ENCODE measurements at regions not wholly inside any gene's neighbourhood (a gene's known extent, or its start where the extent isn't known, plus 50 kb on each side); places are given as distances from the start of the nearest gene placed in this dataset.

GRCh38 chr6:4717856-4718255, 58.3 kb upstream of the CDYL start:
- H3K4me2 ChIP-seq (ENCODE audit: low read length) = no peak overlapping the region
- H3K27me3 ChIP-seq (ENCODE audit: low read depth, low read length) = no peaks in the 10 kb centered on the region
- no peaks in the 10 kb centered on the region for H3K79me2 ChIP-seq (ENCODE audit: low read length)
- no peak overlapping the region for H3K27ac ChIP-seq (ENCODE audit: low read length)
- H4K20me1 ChIP-seq (ENCODE audit: insufficient read depth, low read length) = no peaks in the 10 kb centered on the region
- no peak overlapping the region for H2AFZ ChIP-seq (ENCODE audit: low read depth, low read length)
- H3K9ac ChIP-seq (ENCODE audit: low read length) = no peak overlapping the region
- no peaks in the 10 kb centered on the region for H3K9me3 ChIP-seq (ENCODE audit: insufficient read depth, low read length)
- TF ChIP-seq CTCF (IDR thresholded peaks at IDR 0.05; ENCODE audit: low read depth, low read length) (no peak), EZH2phosphoT487 (IDR thresholded peaks at IDR 0.05; ENCODE audit: low read depth) (no peak)
- no peaks in the 10 kb centered on the region for H3K4me1 ChIP-seq (ENCODE audit: low read length)
- H3K36me3 ChIP-seq (replicated peaks; ENCODE audit: low read depth, low read length) = no peaks in the 10 kb centered on the region
- no peak overlapping the region for H3K4me3 ChIP-seq (ENCODE audit: low read length)

DNA sequence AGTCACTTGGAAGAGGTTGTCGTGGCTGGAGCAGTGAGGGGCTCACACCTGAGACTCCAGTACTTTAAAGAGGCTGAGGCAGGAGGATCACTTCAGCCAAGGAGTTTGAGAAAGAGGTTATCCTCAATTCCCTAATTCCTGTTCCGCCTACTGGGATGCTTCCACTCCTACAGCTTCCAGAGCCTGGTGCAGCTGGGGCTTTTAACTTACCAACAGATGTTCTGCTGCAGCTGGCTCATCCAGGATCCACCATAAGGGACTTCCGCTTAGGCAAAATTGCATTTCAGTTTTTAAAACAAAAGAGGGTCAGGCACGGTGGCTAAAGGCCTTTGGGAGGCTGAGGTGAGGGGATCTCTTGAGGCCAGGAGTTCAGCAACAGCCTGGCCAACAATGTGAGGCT, 59.1 kb upstream of the CDYL start:
- H2AFZ ChIP-seq (ENCODE audit: low read depth, low read length) = no peak overlapping the region
- no peak overlapping the region for H3K27ac ChIP-seq (ENCODE audit: low read length)
- H3K4me2 ChIP-seq (ENCODE audit: low read length) = no peak overlapping the region
- no peaks in the 10 kb centered on the region for H3K4me1 ChIP-seq (ENCODE audit: low read length)
- H3K27me3 ChIP-seq (ENCODE audit: low read depth, low read length) = no peaks in the 10 kb centered on the region
- no peak overlapping the region for H3K9ac ChIP-seq (ENCODE audit: low read length)
- no peak overlapping the region for H3K4me3 ChIP-seq (ENCODE audit: low read length)
- no peaks in the 10 kb centered on the region for H3K9me3 ChIP-seq (ENCODE audit: insufficient read depth, low read length)
- no peaks in the 10 kb centered on the region for H3K79me2 ChIP-seq (ENCODE audit: low read length)
- TF ChIP-seq EZH2phosphoT487 (IDR thresholded peaks at IDR 0.05; ENCODE audit: low read depth) (no peak), CTCF (IDR thresholded peaks at IDR 0.05; ENCODE audit: low read depth, low read length) (no peak)
- H4K20me1 ChIP-seq (ENCODE audit: insufficient read depth, low read length) = no peaks in the 10 kb centered on the region
- no peaks in the 10 kb centered on the region for H3K36me3 ChIP-seq (replicated peaks; ENCODE audit: low read depth, low read length)

- H2AFZ ChIP-seq (ENCODE audit: low read depth, low read length) = no peak overlapping the region
- H3K36me3 ChIP-seq (replicated peaks; ENCODE audit: low read depth, low read length) = no peaks in the 10 kb centered on the region
- no peak for TF ChIP-seq CTCF (IDR thresholded peaks at IDR 0.05; ENCODE audit: low read depth, low read length)
- no peak for TF ChIP-seq EZH2phosphoT487 (IDR thresholded peaks at IDR 0.05; ENCODE audit: low read depth)
- no peaks in the 10 kb centered on the region for H3K27me3 ChIP-seq (ENCODE audit: low read depth, low read length)
- no peak overlapping the region for H3K9ac ChIP-seq (ENCODE audit: low read length)
- no peak overlapping the region for H3K27ac ChIP-seq (ENCODE audit: low read length)
- H3K4me3 ChIP-seq (ENCODE audit: low read length) = no peak overlapping the region
- H3K4me2 ChIP-seq (ENCODE audit: low read length) = no peak overlapping the region
- H3K9me3 ChIP-seq (ENCODE audit: insufficient read depth, low read length) = no peaks in the 10 kb centered on the region
- no peaks in the 10 kb centered on the region for H3K79me2 ChIP-seq (ENCODE audit: low read length)
- H4K20me1 ChIP-seq (ENCODE audit: insufficient read depth, low read length) = no peaks in the 10 kb centered on the region
- no peaks in the 10 kb centered on the region for H3K4me1 ChIP-seq (ENCODE audit: low read length)
Measured at GRCh38 chr6:4714961-4715501, 61.2 kb upstream of the CDYL start.

DNA sequence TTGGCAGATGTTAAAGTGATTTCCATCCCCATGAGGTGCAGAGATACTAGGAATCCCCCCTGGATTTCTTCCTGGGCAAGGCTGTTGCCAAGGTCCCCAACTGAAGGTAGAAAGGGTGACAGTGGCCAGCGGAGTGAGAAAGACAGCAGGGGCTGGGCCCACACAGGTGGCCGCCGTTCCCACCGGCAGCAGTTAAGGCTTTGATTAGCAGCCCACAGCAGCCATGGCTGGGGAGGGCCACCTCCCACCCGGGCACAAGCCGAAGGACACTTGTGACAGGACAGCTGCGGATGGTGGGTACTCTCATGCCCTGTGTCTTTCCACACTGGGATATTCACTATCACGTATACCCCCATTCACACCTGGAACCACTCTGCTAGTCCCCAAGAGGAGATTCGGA, 63.9 kb upstream of the CDYL start:
- Histone ChIP-seq H2AFZ (ENCODE audit: low read depth, low read length) (no peak overlapping the region), H3K36me3 (replicated peaks; ENCODE audit: low read depth, low read length) (no peaks in the 10 kb centered on the region), H3K4me1 (ENCODE audit: low read length) (no peaks in the 10 kb centered on the region), H3K4me2 (ENCODE audit: low read length) (no peak overlapping the region), H3K9me3 (ENCODE audit: insufficient read depth, low read length) (no peaks in the 10 kb centered on the region), H3K27ac (ENCODE audit: low read length) (no peak overlapping the region), H4K20me1 (ENCODE audit: insufficient read depth, low read length) (no peaks in the 10 kb centered on the region), H3K9ac (ENCODE audit: low read length) (no peak overlapping the region), H3K27me3 (ENCODE audit: low read depth, low read length) (no peaks in the 10 kb centered on the region), H3K4me3 (ENCODE audit: low read length) (no peak overlapping the region), H3K79me2 (ENCODE audit: low read length) (no peaks in the 10 kb centered on the region)
- no peak for TF ChIP-seq CTCF (IDR thresholded peaks at IDR 0.05; ENCODE audit: low read depth, low read length)
- no peak for TF ChIP-seq EZH2phosphoT487 (IDR thresholded peaks at IDR 0.05; ENCODE audit: low read depth)
